K562 (cell line): ENCODE measurements at regions not wholly inside any gene's neighbourhood (a gene's known extent, or its start where the extent isn't known, plus 50 kb on each side); places are given as distances from the start of the nearest gene placed in this dataset.

Source experiments
- ATAC-seq: fragments of 200-7000 bp; cut with Tn5 transposase; 3 replicates; pipeline ENCODE4 v1.9.1; 2020; ENCODE audit warnings: moderate library complexity
- BruUV-seq: library from RNA; stranded (reverse); fragments of 400-500 nt; replicated peaks from 2 replicates; lab custom pipeline; 2021; lab: Mats Ljungman, UMichigan
- CTCF ChIA-PET: fragments of 300-600 bp; formaldehyde crosslinking; extraction: SDS; loops from one replicate; lab custom pipeline; 2021; ENCODE audit warnings: low intra/inter-chr PET ratio; lab: Yijun Ruan, JAX
- POLR2A ChIA-PET: fragments of 300-600, 350-650 bp; sonication (Branson Sonifier 250); formaldehyde crosslinking; extraction: SDS; loops from one replicate; lab custom pipeline; 2021; ENCODE audit warnings: antibody characterized with exemption, inconsistent platforms; lab: Yijun Ruan, JAX
- DNase-seq, 4 experiments: peaks; one replicate each; pipeline versions ENCODE4 v3.0.0 to v3.0.0-alpha.2; 2011 to 2018; ENCODE audit warnings: low spot score in 3 of 4, mixed read lengths in 3 of 4; ENCODE audit errors: extremely low read depth in 1 of 4
- FAIRE-seq: peaks from 2 replicates; lab custom pipeline; 2011; peaks lifted over from hg19 to GRCh38; lab: Jason Lieb, UNC
- H2AFZ ChIP-seq: 2 replicates; pipeline ENCODE4 v1.6.0; 2011; ENCODE audit warnings: low read depth, low read length, control low read depth, inconsistent platforms
- H3K27ac ChIP-seq: fragments of 200-600 bp; 3 replicates; pipeline ENCODE4 v1.8.0; 2011; ENCODE audit warnings: low read depth, mild to moderate bottlenecking, control low read depth, inconsistent platforms, low read length, moderate library complexity, mixed read lengths; ENCODE audit errors: extremely low read depth
- H3K27me3 ChIP-seq, 2 experiments: fragments of 300-600 bp in 1 of 2; 2 replicates in 1 of 2; 3 replicates in 1 of 2; pipeline versions ENCODE4 v1.6.0 to v1.8.0; 2011; ENCODE audit warnings: inconsistent platforms in 2 of 2, low read length in 2 of 2, mild to moderate bottlenecking in 1 of 2, mixed read lengths in 1 of 2, moderate library complexity in 1 of 2; ENCODE audit not compliant: control insufficient read depth in 2 of 2, insufficient read depth in 2 of 2
- H3K36me3 ChIP-seq: fragments of 300-600 bp; 3 replicates; pipeline ENCODE4 v1.8.0; 2011; ENCODE audit warnings: mild to moderate bottlenecking, low read length, inconsistent platforms; ENCODE audit not compliant: control insufficient read depth, insufficient read depth
- H3K4me1 ChIP-seq, 2 experiments: fragments of 200-600 bp in 1 of 2; replicated peaks in 1 of 2; 2 replicates in 1 of 2; 3 replicates in 1 of 2; pipeline versions ENCODE4 v1.5.1 to v1.8.0; 2011; ENCODE audit warnings: inconsistent platforms in 2 of 2, low read length in 2 of 2, mild to moderate bottlenecking in 1 of 2, mixed read lengths in 1 of 2, moderate library complexity in 1 of 2; ENCODE audit not compliant: control insufficient read depth in 2 of 2, insufficient read depth in 2 of 2
- H3K4me2 ChIP-seq: 2 replicates; pipeline ENCODE4 v1.6.1; 2011; ENCODE audit warnings: low read length, control low read depth, inconsistent platforms, mixed read lengths; ENCODE audit not compliant: insufficient read depth
- H3K4me3 ChIP-seq: fragments of 200-600 bp; sonication (generic), shearing (Covaris generic); 2 replicates; pipeline ENCODE4 v1.5.1; 2016; ENCODE audit warnings: control low read depth, inconsistent platforms
- H3K79me2 ChIP-seq: fragments of 200-600 bp; 3 replicates; pipeline ENCODE4 v1.8.0; 2011; ENCODE audit warnings: low read length, inconsistent platforms; ENCODE audit not compliant: control insufficient read depth, insufficient read depth
- H3K9ac ChIP-seq, 2 experiments: 2 replicates each; pipeline versions ENCODE4 v1.6.0 to v1.6.1; 2011; ENCODE audit warnings: low read depth in 2 of 2, low read length in 2 of 2, control low read depth in 1 of 2, inconsistent platforms in 1 of 2, mild to moderate bottlenecking in 1 of 2, mixed read lengths in 1 of 2; ENCODE audit not compliant: insufficient read depth in 1 of 2
- H3K9me1 ChIP-seq: one replicate; pipeline ENCODE4 v1.6.0; 2011; ENCODE audit warnings: inconsistent platforms, mild to moderate bottlenecking, low read length, moderate library complexity; ENCODE audit not compliant: control insufficient read depth, insufficient read depth
- H3K9me3 ChIP-seq: replicated peaks from 2 replicates; pipeline ENCODE4 v1.5.1; 2011; ENCODE audit warnings: low read depth, low read length, inconsistent platforms; ENCODE audit not compliant: control insufficient read depth, insufficient read depth
- H4K20me1 ChIP-seq: replicated peaks from 2 replicates; pipeline ENCODE4 v1.6.1; 2011; ENCODE audit warnings: low read length, inconsistent platforms, mixed read lengths; ENCODE audit not compliant: control insufficient read depth, insufficient read depth
- DACH1 ChIP-seq: fragments of 450-650 bp; IDR thresholded peaks from 2 replicates; pipeline ENCODE4 v1.6.1; 2018; ENCODE audit not compliant: partially characterized antibody
- EP400 ChIP-seq: fragments of 450-650 bp; IDR thresholded peaks from 2 replicates; pipeline ENCODE4 v1.6.1; 2017; ENCODE audit warnings: antibody characterized with exemption, mild to moderate bottlenecking, moderate library complexity
- MYBL2 ChIP-seq, 2 experiments: fragments of 450-650 bp in 1 of 2; sonication (generic) in 1 of 2; formaldehyde crosslinking in 1 of 2; IDR thresholded peaks; 2 replicates each; pipeline versions ENCODE4 v1.6.1 to v1.8.1; 2017 to 2022; ENCODE audit warnings: borderline replicate concordance in 1 of 2, inconsistent platforms in 1 of 2, low read depth in 1 of 2, mild to moderate bottlenecking in 1 of 2, missing genetic modification reagents in 1 of 2, moderate library complexity in 1 of 2
- RBM25 ChIP-seq: fragments of 200-400 bp; formaldehyde crosslinking; IDR thresholded peaks from 2 replicates; pipeline ENCODE4 v1.6.1; 2018; ENCODE audit warnings: low read length, low read depth, moderate library complexity; ENCODE audit not compliant: severe bottlenecking
- SREBF1 ChIP-seq: fragments of 150-350 bp; IDR thresholded peaks from 2 replicates; pipeline ENCODE4 v1.6.1; 2014; ENCODE audit warnings: antibody characterized with exemption, low read depth, low read length, borderline replicate concordance
- SREBF2 ChIP-seq: sonication (generic); formaldehyde crosslinking; IDR thresholded peaks from 2 replicates; pipeline ENCODE4 v1.4.0; 2020; ENCODE audit warnings: mild to moderate bottlenecking, missing genetic modification reagents
- TAF7 ChIP-seq: fragments of 450-650 bp; IDR thresholded peaks from 2 replicates; pipeline ENCODE4 v1.6.1; 2016; ENCODE audit warnings: missing genetic modification characterization, missing compliant biosample characterization
- XRCC4 ChIP-seq: IDR thresholded peaks from one replicate; pipeline ENCODE4 v1.6.1; 2011; ENCODE audit not compliant: insufficient read depth, insufficient read length; ENCODE audit errors: extremely low read depth
- YY1 ChIP-seq, 3 experiments: IDR thresholded peaks; 2 replicates each; pipeline ENCODE4 v1.6.1; 2011; ENCODE audit warnings: low read length in 2 of 3, mild to moderate bottlenecking in 2 of 3, moderate library complexity in 2 of 3, borderline replicate concordance in 1 of 3, control low read depth in 1 of 3, low read depth in 1 of 3; ENCODE audit not compliant: insufficient read depth in 3 of 3, insufficient replicate concordance in 2 of 3, control insufficient read depth in 1 of 3, insufficient read length in 1 of 3; ENCODE audit errors: extremely low read depth in 1 of 3
- ZKSCAN3 ChIP-seq: fragments of 250-450 bp; sonication (Bioruptor Pico); IDR thresholded peaks from 2 replicates; pipeline ENCODE4 v1.4.0; 2020
- ZNF217 ChIP-seq: sonication (generic); formaldehyde crosslinking; IDR thresholded peaks from 2 replicates; pipeline ENCODE4 v1.8.0; 2022; ENCODE audit warnings: mild to moderate bottlenecking, missing genetic modification reagents
- ZNF224 ChIP-seq: sonication (generic); formaldehyde crosslinking; IDR thresholded peaks from 2 replicates; pipeline ENCODE4 v1.8.0; 2022; ENCODE audit warnings: mild to moderate bottlenecking, missing genetic modification reagents
- ZNF347 ChIP-seq: fragments of 450-650 bp; formaldehyde crosslinking; IDR thresholded peaks from 2 replicates; pipeline ENCODE4 v1.4.0; 2020; ENCODE audit warnings: low read depth, mild to moderate bottlenecking, moderate library complexity
- WGBS: fragments of 100-300 bp; shearing (Covaris generic); methylation state at CpG from one replicate; pipeline ENCODE4 v1.1.6; 2016; ENCODE audit warnings: low coverage, mixed read lengths; ENCODE audit not compliant: insufficient coverage; ENCODE audit errors: missing lambda C conversion rate; 5-methylcytosine and 5-hydroxymethylcytosine counted together
- in situ Hi-C: fragments of 300-500 bp; cut with MboI; formaldehyde crosslinking; loops from 4 replicates; pipeline ENCODE4 v1.15.0; 2018; ENCODE audit warnings: inconsistent platforms, mixed read lengths
- intact Hi-C: fragments of 100-400 bp; cut with micrococcal nuclease; formaldehyde crosslinking; loops from 2 replicates; pipeline ENCODE4 v1.14.2; 2022
- TF ChIP-seq, protein P1 (sequence below), 2 experiments: IDR thresholded peaks; 2 replicates each; pipeline ENCODE4 v1.6.1; 2011; ENCODE audit warnings: borderline replicate concordance in 1 of 2, control low read depth in 1 of 2, low read depth in 1 of 2, low read length in 1 of 2, mild to moderate bottlenecking in 1 of 2, mixed read lengths in 1 of 2, moderate library complexity in 1 of 2; ENCODE audit not compliant: insufficient read depth in 1 of 2, insufficient read length in 1 of 2, poor library complexity in 1 of 2, severe bottlenecking in 1 of 2; ENCODE audit errors: extremely low read depth in 1 of 2

DNA sequence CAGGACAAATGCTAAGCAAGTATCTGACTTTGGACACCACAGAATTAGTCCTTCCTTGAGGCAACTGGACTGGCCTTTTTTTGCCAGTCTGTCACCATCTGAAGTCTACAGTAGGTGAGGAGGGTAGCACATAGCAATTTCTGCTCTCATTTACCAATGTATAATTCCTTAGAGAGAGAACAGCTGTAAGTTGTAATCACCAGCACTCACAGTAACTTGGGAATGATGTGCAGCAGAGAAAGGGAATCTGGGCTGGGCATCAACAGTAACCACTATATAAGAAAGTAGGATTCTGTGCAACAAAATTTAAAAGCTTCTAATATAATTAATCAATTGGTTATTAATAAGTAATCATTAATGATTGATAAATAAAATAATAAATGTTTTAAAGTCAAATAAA, 86.3 kb upstream of the FAT3 start:
- TF ChIP-seq, protein P1, sequence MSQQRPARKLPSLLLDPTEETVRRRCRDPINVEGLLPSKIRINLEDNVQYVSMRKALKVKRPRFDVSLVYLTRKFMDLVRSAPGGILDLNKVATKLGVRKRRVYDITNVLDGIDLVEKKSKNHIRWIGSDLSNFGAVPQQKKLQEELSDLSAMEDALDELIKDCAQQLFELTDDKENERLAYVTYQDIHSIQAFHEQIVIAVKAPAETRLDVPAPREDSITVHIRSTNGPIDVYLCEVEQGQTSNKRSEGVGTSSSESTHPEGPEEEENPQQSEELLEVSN (IDR thresholded peaks at IDR 0.05; ENCODE audit: borderline replicate concordance in 1 of 2, extremely low read depth in 1 of 2, insufficient read depth in 1 of 2, insufficient read length in 1 of 2, low read depth in 1 of 2, low read length in 1 of 2, poor library complexity in 1 of 2, severe bottlenecking in 1 of 2): no peak
- TF ChIP-seq DACH1: peak; percentile 31
- no peak overlapping the region for H2AFZ ChIP-seq
- POLR2A ChIA-PET: no interaction called here
- H3K9me3 ChIP-seq: no peaks in the 10 kb centered on the region
- ATAC-seq (no peak), DNase-seq (no peak), FAIRE-seq (no peak)
- no peak overlapping the region for H3K27ac ChIP-seq
- no peaks in the 10 kb centered on the region for H3K36me3 ChIP-seq
- intact Hi-C loops: no loop called here
- no peaks in the 10 kb centered on the region for H3K27me3 ChIP-seq
- CTCF ChIA-PET: no interaction called here
- no peaks in the 10 kb centered on the region for H4K20me1 ChIP-seq
- no peaks in the 10 kb centered on the region for H3K79me2 ChIP-seq
- H3K9me1 ChIP-seq: no peaks in the 10 kb centered on the region
- H3K4me1 ChIP-seq: no peaks in the 10 kb centered on the region
- no peak overlapping the region for H3K4me3 ChIP-seq
- no peak overlapping the region for H3K9ac ChIP-seq
- no peak overlapping the region for H3K4me2 ChIP-seq
- in situ Hi-C loops: no loop called here
- no TSS peak for BruUV-seq

DNA sequence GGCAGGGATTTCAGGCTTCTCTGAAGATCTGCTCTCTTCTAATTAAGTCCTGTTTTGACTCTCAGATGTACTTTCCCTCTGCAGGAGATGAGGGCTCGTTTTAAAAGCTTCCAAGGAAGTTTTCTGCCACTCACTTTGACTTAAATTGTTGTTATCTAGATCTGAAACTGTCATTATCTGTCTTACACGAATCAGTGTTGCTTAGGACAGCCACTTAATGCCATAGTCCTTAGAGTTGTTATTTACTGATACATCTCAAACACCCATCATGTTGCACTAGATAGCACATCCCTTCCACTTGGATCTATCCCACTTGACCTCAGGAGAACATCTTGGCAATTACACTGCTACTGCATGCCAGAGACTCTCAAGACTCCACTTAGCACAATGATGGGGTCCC, 86.9 kb upstream of the FAT3 start:
- H3K27me3 ChIP-seq: no peaks in the 10 kb centered on the region
- H3K4me2 ChIP-seq: no peak overlapping the region
- no peak overlapping the region for H3K4me3 ChIP-seq
- no peak for DNase-seq
- H3K9me3 ChIP-seq: no peaks in the 10 kb centered on the region
- ChIA-PET CTCF (no interaction called here), POLR2A (no interaction called here)
- no peaks in the 10 kb centered on the region for H3K9me1 ChIP-seq
- no peak overlapping the region for H3K27ac ChIP-seq
- intact Hi-C loops (no loop called here), in situ Hi-C loops (no loop called here)
- H3K4me1 ChIP-seq: no peaks in the 10 kb centered on the region
- no TSS peak for BruUV-seq
- no peak overlapping the region for H2AFZ ChIP-seq
- WGBS: 0% methylated on average over 2 of the region's 2 CpGs
- H4K20me1 ChIP-seq: no peaks in the 10 kb centered on the region
- no peak overlapping the region for H3K9ac ChIP-seq
- no peak for ATAC-seq
- H3K79me2 ChIP-seq: no peaks in the 10 kb centered on the region
- no peaks in the 10 kb centered on the region for H3K36me3 ChIP-seq
- FAIRE-seq: no peak
- TF ChIP-seq SREBF1: no peak
- TF ChIP-seq EP400: no peak
- TF ChIP-seq RBM25: no peak
- no peak for TF ChIP-seq XRCC4
- no peak for TF ChIP-seq MYBL2 (IDR thresholded peaks at IDR 0.05; ENCODE audit: low read depth)
- TF ChIP-seq MYBL2 (CRISPR knock-in tag; IDR thresholded peaks at IDR 0.05; ENCODE audit: borderline replicate concordance): no peak
- TF ChIP-seq ZNF217 (CRISPR knock-in tag): no peak
- TF ChIP-seq SREBF2: no peak
- no peak for TF ChIP-seq ZNF347 (CRISPR knock-in tag)
- TF ChIP-seq ZKSCAN3 (CRISPR knock-in tag): no peak
- TF ChIP-seq YY1 (IDR thresholded peaks at IDR 0.05; ENCODE audit: borderline replicate concordance in 1 of 3, control insufficient read depth in 1 of 3, extremely low read depth in 1 of 3, insufficient read depth in 3 of 3, insufficient read length in 1 of 3, insufficient replicate concordance in 2 of 3, low read depth in 1 of 3, low read length in 2 of 3): no peak
- no peak for TF ChIP-seq TAF7
- TF ChIP-seq ZNF224 (CRISPR knock-in tag): no peak
